Spleen (tissue), 11 donors: ENCODE measurements at regions not wholly inside any gene's neighbourhood (a gene's known extent, or its start where the extent isn't known, plus 50 kb on each side); places are given as distances from the start of the nearest gene placed in this dataset.
A peak's percentile ranks its signal among the peaks of the same experiment; 100 is the strongest.

ENCODE experiments used
- DNase-seq: peaks from one replicate; pipeline ENCODE4 v3.0.0-alpha.2; 2020
- H3K27ac ChIP-seq, 8 donors: fragments of 200-600 bp; sonication (generic) in 7 of 8; 1 replicate in 4 of 8; 2 replicates in 4 of 8; pipeline versions ENCODE4 v1.5.0 to v1.8.0; 2016 to 2021; ENCODE audit warnings: inconsistent platforms in 4 of 8, mild to moderate bottlenecking in 4 of 8, moderate library complexity in 1 of 8
- H3K27me3 ChIP-seq, 7 donors: fragments of 200-600 bp; sonication (generic) in 6 of 7; replicated peaks in 1 of 7; 1 replicate in 4 of 7; 2 replicates in 3 of 7; pipeline versions ENCODE4 v1.5.0 to v1.8.0; 2016 to 2021; ENCODE audit warnings: inconsistent platforms in 3 of 7, mild to moderate bottlenecking in 1 of 7
- H3K36me3 ChIP-seq, 6 donors: fragments of 200-600 bp; sonication (generic) in 5 of 6; 1 replicate in 4 of 6; 2 replicates in 2 of 6; pipeline versions ENCODE4 v1.5.0 to v1.8.0; 2016 to 2021; ENCODE audit warnings: inconsistent platforms in 2 of 6
- H3K4me1 ChIP-seq, 6 donors: fragments of 200-600 bp; sonication (generic) in 5 of 6; 1 replicate in 3 of 6; 2 replicates in 3 of 6; pipeline versions ENCODE4 v1.5.0 to v1.8.0; 2016 to 2021; ENCODE audit warnings: inconsistent platforms in 3 of 6
- H3K4me3 ChIP-seq, 8 donors: fragments of 200-600 bp; sonication (generic) in 7 of 8; 1 replicate in 4 of 8; 2 replicates in 4 of 8; pipeline versions ENCODE4 v1.5.0 to v1.8.0; 2016 to 2021; ENCODE audit warnings: inconsistent platforms in 4 of 8, mild to moderate bottlenecking in 4 of 8, moderate library complexity in 2 of 8
- H3K9me3 ChIP-seq, 8 donors: fragments of 200-600 bp; sonication (generic) in 7 of 8; 1 replicate in 4 of 8; 2 replicates in 4 of 8; pipeline versions ENCODE4 v1.5.0 to v1.8.0; 2016 to 2021; ENCODE audit warnings: inconsistent platforms in 4 of 8
- CTCF ChIP-seq, 11 experiments: fragments of 200-600 bp in 7 of 11; fragments of 450-650 bp in 4 of 11; sonication (generic) in 4 of 11; IDR thresholded peaks in 8 of 11; conservative IDR thresholded peaks in 3 of 11; 1 replicate in 7 of 11; 2 replicates in 4 of 11; pipeline versions ENCODE4 v1.4.0 to v1.8.0; 2016 to 2021; ENCODE audit warnings: antibody characterized with exemption in 11 of 11, inconsistent platforms in 4 of 11, mild to moderate bottlenecking in 1 of 11
- POLR2A ChIP-seq, 3 donors: fragments of 450-650 bp; IDR thresholded peaks; one replicate each; pipeline ENCODE4 v1.5.1; 2017; ENCODE audit warnings: antibody characterized with exemption in 3 of 3, mild to moderate bottlenecking in 1 of 3
- POLR2AphosphoS5 ChIP-seq, 3 donors: sonication (generic); formaldehyde crosslinking; IDR thresholded peaks; one replicate each; pipeline ENCODE4 v1.5.1; 2017; ENCODE audit warnings: antibody characterized with exemption in 3 of 3
- WGBS, 5 donors: extraction: QIAGEN DNeasy Blood & Tissue Kit in 3 of 5; methylation state at CpG; one replicate each; pipeline versions ENCODE4 v1.1.5 to v1.1.7; 2013 to 2018; 5-methylcytosine and 5-hydroxymethylcytosine counted together
- intact Hi-C: fragments of 100-400 bp; cut with DNase I; formaldehyde crosslinking; loops from one replicate; pipeline ENCODE4 v1.15.0; 2023; ENCODE audit warnings: low total_unique reads
- donor health status: healthy with polysubstance abuse.
- donor health status: DM: no; HTN: no; CAD: no; lungs with moderate emphysema.
- donor health status: DM: no; HTN: no; CAD: no.
- donor health status: Bipolar disorder and iron deficiency.
- donor health status: healthy.
- donor health status: DM: no; HTN: no; CAD: no.
- donor health status: DM: yes; HTN: yes; CAD: no.

- WGBS, 5 donors: 64 to 78% (median 74%) methylated on average over 2 of the region's 2 CpGs
- H3K36me3 ChIP-seq: no peaks in the 10 kb centered on the region
- DNase-seq: no peak
- H3K27me3 ChIP-seq: no peaks in the 10 kb centered on the region
- H3K4me3 ChIP-seq: no peak overlapping the region
- H3K27ac ChIP-seq: no peak overlapping the region
- peaks cover 0 to 9% (median 0%) of the 10 kb centered on the region in 8 donors for H3K9me3 ChIP-seq
- intact Hi-C loops: no loop called here
- H3K4me1 ChIP-seq: no peaks in the 10 kb centered on the region
- TF ChIP-seq CTCF (IDR thresholded peaks at IDR 0.05 in 8 of 11, conservative IDR thresholded peaks at IDR 0.05 in 3 of 11) (no peak), POLR2AphosphoS5 (IDR thresholded peaks at IDR 0.05) (no peak), POLR2A (IDR thresholded peaks at IDR 0.05) (no peak)
These were observed 301.4 kb upstream of the CNTNAP5 start for GRCh38 chr2:123723706-123724105.

- intact Hi-C loops: no loop called here
These were observed 292.5 kb upstream of the CNTNAP5 start for GRCh38 chr2:123732563-123732962.

GRCh38 chr2:123737371-123737770 is 287.7 kb upstream of the CNTNAP5 start:
- intact Hi-C loops: no loop called here
- H3K4me1 ChIP-seq: no peaks in the 10 kb centered on the region
- no peaks in the 10 kb centered on the region for H3K9me3 ChIP-seq
- no peak overlapping the region for H3K27ac ChIP-seq
- H3K36me3 ChIP-seq: no peaks in the 10 kb centered on the region
- no peak for DNase-seq
- no peak for TF ChIP-seq CTCF (IDR thresholded peaks at IDR 0.05 in 8 of 11, conservative IDR thresholded peaks at IDR 0.05 in 3 of 11)
- no peak for TF ChIP-seq POLR2AphosphoS5 (IDR thresholded peaks at IDR 0.05)
- TF ChIP-seq POLR2A (IDR thresholded peaks at IDR 0.05): no peak
- H3K27me3 ChIP-seq: no peaks in the 10 kb centered on the region
- no peak overlapping the region for H3K4me3 ChIP-seq

More at GRCh38 chr2:123732563-123732962, 292.5 kb upstream of the CNTNAP5 start:
- no peaks in the 10 kb centered on the region for H3K27me3 ChIP-seq
- H3K4me3 ChIP-seq: no peak overlapping the region
- no peaks in the 10 kb centered on the region for H3K36me3 ChIP-seq
- no peak overlapping the region for H3K27ac ChIP-seq
- DNase-seq: no peak
- no peaks in the 10 kb centered on the region for H3K4me1 ChIP-seq
- TF ChIP-seq POLR2A (IDR thresholded peaks at IDR 0.05) (no peak), CTCF (IDR thresholded peaks at IDR 0.05 in 8 of 11, conservative IDR thresholded peaks at IDR 0.05 in 3 of 11) (no peak), POLR2AphosphoS5 (IDR thresholded peaks at IDR 0.05) (no peak)
- no peaks in the 10 kb centered on the region for H3K9me3 ChIP-seq

GRCh38 chr2:123738643-123739042 is 286.4 kb upstream of the CNTNAP5 start:
- TF ChIP-seq CTCF (IDR thresholded peaks at IDR 0.05 in 8 of 11, conservative IDR thresholded peaks at IDR 0.05 in 3 of 11) (no peak), POLR2A (IDR thresholded peaks at IDR 0.05) (no peak), POLR2AphosphoS5 (IDR thresholded peaks at IDR 0.05) (no peak)
- Histone ChIP-seq H3K36me3 (no peaks in the 10 kb centered on the region), H3K4me3 (no peak overlapping the region), H3K27me3 (no peaks in the 10 kb centered on the region), H3K9me3 (no peaks in the 10 kb centered on the region), H3K4me1 (no peaks in the 10 kb centered on the region), H3K27ac (peak overlapping the region in 4 of 8 donors; percentile 15 to 48 (median 29))
- no peak for DNase-seq
- WGBS, 5 donors: 10 to 67% (median 37%) methylated on average over 1 of the region's 1 CpG
- intact Hi-C loops: no loop called here
